ENCODE measurements at regions not wholly inside any gene's neighbourhood (a gene's known extent, or its start where the extent isn't known, plus 50 kb on each side); places are given as distances from the start of the nearest gene placed in this dataset.

DNA sequence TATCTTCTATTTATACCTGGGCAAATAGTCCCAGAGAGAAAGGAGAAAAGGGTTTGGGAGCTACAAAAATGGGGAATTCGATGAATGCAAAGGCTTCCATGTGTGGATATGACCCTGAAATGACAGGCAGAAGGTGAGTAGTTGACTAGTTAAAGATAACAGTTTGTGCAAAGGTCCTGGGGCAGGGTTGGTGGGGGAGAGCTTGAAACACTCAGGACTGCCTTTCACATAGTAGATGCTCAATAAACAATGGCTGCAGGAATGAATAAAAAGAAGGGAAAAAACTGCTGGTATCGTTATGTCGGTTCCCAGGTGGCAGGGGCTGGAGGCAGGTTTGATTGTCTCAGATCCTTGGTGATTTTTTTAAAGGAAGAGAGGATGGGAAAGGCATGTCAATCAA is 445.5 kb downstream of the HAPSTR1 start:
- no peak for DNase-seq

DNA sequence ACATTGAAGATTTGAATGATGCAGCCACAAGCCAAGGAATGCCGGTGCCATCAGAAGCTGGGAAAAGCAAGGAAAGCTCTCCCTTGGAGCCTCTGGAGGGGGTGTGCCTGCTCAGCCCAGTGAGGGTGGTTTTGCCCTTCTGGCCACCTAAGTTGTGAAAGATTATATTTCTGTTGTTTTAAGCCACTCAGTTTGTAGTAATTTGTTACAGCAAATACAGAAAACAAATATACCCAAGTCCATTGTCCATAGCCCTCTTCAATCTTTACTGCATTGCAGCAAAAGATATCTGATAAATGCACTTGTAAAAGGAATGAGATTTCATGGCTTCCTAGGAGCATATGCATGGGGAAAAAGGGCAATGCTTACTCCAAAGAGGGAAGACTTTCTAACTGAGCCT is 447.9 kb downstream of the HAPSTR1 start:
- no peak for DNase-seq

DNA sequence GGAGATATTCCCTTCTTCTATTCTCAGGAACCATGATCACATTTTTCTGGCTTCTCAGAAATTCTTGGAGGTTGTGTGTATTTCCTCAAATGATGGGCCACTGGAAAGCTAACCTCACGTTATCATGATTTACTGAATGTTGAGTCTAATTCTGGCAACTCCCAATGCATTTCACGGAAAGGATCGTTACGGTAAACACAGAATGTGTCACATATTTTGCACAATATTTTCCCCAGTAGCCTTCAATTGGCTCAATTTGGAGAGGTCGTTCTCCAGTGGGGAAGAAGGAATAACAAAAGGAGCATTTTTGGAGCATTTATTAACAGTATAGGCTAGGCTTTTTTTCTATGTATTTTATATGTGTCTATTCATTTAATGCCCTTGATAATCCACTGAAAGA is 450.3 kb downstream of the HAPSTR1 start:
- DNase-seq, result no peak

DNA sequence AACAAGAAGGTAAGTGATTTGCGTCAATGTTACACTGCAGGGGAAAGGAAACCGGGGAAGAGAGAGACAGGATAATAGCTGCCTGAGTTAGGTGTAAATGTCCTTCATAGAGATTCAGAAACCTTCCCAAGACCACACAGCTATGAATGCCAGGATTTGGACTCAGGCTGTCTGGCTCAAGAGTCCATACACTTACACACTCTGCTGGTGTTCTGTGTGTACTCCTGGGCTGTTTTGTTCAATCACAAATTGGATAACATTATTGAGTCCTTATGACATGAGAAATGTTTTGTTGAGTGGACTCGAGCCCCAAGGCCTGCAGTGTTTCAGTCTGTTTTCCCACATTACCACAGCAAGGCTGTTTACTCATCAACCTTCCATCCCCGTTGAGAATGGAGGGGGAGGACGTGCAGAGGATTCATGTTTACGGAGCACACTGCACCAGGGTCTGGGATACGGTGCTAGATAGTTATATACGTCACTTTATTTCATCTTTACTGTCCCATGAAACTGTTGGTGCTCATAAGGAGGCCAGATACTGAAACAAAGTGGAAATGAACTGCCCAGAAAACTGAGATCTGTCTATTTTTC is 450.8 kb downstream of the HAPSTR1 start:
- DNase-seq, result no peak

DNA sequence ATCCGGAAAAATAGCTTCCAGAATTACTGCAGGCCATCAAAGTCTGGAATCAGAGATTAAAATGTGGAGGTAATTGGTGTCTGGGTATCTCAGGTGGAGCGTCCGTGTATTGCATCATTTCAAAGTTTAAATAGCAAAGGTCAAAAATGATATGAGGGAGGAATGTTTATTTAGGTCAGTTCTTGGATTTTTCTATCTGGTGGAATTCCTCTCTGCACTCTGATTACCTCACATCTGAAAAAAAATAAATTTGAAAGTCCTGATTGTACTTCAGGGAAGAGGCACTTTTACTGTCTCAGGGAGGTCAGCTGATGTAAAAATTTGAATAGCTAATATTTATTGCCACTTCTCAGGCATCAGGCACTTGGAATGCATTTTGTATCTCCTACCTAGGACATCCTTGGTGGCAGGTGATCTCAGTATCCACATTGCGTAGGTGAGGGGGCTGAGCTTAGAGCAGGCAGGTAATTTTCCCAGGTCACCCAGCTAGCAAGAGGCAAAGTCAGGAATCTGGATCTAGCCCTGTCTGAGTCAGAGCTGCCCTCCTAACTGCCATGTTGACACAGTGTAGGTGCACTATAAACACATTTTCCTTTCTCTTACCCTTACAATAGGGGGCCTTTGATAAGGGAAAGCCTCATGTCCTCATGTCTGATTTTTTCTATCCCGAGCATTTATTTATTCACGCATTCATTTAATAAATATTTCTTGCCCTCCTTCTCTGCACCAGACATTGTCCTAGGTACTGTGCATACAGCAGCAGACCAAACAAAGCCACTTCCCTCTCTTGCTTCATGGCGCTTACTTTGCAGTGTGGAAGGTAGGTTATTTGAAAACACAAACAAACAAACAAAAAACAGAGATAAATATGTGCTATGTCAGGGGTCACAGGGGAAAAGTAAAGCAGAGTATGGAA is 454.3 kb downstream of the HAPSTR1 start:
- no peak for DNase-seq

DNA sequence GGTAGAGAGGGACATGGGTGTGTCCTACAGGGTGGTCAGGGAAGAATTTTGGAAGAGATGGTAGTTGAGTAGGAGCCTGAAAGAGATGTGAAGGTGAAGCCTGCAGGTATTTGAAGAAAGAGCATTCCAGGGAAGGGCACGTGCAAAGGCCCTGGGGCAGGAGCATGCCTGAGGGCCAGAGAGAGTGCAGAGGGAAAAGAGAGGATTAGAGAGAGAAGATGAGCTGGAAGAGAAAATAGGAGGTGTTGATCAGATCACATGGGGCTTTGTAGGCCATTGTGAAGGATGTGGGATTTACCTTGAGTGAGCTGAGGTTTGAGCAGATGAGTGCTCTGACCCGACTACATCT is 455.0 kb downstream of the HAPSTR1 start:
- no peak for DNase-seq

DNA sequence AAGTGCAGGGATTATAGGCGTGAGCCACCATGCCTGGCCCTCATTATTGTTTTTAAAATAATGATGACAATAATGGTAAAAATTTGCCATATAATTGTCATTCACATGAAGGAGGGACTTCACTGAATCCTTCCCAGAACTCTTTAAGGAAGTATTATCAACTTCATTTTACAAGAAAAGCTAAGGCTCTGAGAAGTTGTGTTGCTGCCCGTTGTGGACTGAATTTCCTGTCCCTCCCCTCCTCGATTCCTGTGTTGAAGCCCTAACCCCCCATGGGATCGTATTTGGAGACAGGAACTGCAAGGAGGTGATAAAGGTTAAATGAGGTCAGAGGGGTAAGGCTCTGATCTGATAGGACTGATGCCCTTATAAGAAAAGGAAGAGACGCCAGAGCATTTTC is 458.0 kb downstream of the HAPSTR1 start:
- DNase-seq, result no peak

DNA sequence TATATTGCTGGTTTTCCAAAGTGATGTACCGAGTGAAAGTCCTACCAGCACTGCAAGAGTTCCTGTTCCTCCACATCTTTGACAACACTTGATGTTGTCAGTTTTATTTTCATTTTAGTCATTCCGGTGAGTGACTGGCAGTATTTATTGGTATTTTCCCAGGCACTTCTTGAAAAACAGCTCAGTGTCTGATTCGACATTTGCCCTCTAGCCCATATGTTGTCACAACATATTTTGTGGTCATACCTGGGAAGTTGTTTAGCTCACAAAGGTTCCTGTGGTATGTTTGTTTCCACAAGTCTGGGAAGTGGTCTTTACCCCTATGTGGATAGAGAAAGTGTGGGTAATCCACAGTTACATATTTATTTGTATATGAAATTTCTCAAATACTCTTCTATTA is 463.6 kb downstream of the HAPSTR1 start:
- DNase-seq, result no peak

DNA sequence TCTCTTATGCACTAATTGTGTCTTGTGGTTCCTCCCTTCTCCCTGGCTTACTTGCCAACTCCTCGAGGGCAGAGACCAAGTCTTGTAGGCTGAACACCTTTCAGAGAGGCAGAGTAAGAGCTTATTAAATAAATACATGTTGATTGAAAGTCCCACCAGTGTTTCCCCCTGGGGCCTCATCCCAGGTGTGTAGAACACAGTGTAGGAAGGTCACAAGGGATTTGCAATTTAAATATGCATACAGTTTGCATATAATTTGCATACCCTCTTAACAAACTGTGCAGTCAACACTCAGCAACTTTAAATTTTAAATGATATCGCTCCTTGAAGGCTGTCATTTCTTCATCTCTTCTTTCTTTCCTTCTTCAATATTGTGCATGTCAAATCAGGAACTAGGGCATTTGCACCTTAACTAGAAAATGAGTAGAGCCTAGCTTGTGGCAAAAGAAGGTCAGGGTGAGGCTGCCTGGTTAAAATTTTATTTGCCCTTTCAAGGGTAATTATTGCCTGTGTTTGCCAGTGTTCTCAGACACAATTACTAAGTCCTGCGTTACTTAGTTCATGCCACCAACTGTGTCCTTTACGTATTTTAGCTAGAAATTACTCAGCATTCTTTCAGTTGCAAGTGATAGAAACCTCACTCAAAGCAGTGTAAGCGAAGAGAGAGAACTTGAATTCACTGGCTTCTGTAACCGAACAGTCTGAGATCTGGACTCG is 465.7 kb downstream of the HAPSTR1 start:
- DNase-seq, result peak; percentile 20

DNA sequence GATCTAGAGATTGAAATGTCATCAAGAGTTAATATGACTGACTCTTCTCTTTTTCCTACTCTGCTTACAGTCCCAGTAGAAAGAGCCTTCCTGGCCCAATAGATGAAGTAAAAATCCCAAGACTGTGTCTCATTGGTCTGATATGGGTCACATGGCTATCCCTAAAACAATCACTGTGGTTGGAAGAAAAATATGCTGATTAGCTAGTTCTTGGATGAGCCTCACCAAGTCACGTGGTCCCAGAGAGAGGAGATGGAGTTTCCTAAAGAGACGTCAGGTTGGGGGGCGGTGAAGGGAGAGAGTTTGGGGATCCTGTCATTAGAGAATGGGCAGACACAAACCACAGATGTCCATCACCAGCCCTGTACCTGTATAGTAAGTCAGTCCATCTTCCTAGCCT is 466.3 kb downstream of the HAPSTR1 start:
- DNase-seq, result no peak

DNA sequence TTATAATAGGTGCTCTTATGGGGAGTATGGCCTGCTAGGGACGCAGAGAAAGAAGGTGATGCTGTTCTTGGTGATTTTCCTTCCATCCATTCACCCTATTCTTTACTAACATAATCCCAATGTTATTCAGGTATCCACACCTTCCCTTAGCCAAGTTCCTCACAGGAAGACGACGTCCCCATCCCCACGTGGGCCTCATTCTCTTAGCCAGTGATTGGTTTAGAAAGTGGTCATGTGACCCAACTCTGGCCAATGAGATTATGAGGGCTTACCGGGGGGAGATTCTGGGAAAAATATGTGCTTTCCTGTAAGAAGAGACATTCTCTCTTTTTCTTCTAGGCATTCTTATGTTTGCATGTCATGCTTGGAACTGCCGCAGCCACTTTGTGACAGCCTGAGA is 474.7 kb downstream of the HAPSTR1 start:
- DNase-seq, result no peak

DNA sequence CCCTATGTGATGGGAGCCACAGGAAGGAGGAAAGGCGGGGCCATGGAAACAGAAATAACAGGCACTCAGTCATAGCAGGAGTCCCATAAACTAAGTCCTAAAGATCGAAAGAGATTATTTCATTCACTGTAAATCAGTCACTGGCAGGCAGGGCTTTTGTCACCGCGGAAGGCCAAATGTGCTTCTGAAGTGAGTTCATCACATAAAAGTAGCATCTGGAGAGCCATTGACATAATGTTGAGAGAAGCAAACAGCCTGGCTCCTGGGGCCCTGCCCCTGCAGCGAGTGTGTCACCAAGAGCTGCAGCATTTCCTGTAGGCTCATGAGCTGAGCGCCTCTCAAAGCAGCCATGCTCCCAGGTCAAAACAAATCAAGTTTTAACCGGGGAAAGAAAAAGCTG is 476.2 kb downstream of the HAPSTR1 start:
- peak; percentile 92 for DNase-seq

DNA sequence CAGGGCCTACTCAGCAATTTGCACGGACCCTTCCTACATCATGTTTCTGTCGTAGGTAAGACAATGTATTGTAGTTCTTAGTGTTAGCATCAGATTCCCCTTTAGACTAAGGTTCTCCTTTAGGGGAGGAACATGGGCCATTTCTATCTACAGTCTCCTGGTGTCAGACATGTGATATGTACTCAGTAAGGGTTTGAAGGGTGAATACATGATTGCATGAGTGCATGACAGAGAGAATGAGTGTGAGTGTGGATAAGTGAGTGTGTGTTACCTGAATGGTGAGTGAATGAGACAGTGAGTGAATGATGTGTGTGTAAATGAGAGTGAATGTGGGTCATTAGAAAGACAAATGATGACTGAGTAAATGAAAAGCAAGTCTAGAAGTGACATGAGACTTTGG is 476.8 kb downstream of the HAPSTR1 start:
- no peak for DNase-seq

DNA sequence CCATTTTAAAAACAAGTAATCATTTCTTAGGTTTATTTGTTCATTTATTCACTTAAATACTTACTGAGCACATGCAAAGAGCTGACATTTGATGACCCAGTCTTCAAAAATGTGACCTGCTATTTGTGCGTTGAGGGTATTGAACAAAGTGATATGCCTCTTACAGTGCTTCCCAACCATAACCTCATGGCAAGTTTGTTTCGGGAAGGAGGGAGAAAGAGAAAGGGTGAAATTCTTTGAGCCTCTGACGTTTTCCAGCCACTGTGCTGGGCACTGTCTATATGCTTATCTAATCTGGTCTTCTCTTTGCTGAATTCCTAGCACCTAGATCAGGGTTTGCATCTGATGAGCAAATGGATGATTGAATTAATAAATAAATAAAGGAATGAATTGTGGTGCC is 479.1 kb downstream of the HAPSTR1 start:
- no peak for DNase-seq

DNA sequence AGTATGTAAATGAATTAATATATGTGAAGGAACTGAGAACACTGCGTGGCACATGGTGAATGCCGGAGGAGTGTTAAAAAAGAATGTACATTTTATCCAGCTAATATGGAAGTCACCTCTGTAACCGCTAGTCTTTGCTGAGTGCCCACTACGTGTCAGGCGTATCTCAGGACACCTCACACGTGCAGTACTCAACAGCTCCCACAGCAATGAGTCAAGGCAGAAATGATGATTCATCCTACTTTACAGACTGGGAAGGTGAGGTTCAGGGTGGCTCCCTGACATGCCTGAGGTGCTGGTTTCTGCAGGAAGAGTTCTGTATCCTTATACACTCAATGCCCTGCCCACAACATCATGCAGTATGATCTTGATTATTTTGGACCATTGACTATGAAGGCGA is 487.0 kb downstream of the HAPSTR1 start:
- DNase-seq, result no peak

DNA sequence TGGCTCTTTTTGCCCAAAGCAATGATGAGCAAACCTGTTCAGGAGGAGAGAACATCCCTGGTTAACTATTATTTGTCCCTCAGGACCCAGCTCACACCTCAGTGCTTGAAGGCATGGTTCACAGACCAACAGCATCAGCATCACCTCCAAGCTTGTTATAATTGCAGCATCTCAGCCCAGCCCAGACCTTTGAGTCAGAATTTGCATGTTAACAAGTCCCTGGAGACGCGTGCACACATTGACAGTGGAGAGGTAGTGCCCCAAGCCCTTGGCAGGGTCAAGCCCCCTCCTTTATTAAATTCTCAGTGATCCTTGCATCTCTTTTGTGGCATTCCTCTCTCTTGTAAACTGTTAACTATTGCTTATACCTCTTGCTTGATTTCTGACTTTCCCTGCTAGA is 488.6 kb downstream of the HAPSTR1 start:
- no peak for DNase-seq

DNA sequence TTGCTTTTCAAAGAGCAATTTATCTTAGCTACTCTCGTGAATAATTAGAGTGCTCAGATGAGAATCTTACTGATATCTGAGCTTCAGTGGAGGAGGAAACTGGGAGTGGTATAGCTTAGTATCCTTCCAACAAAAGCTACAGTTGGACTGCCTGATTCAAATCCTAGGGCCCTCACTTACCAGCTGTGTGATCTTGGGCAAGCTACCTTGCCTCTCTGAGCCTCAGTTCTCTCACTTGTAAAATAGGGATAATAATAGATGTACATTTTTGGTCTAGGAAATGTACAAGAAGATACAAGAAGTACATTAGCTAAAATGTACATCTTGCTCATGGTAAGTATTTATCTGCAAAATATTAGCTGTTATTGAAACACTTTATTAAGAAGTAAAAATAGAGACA is 502.0 kb downstream of the HAPSTR1 start:
- DNase-seq, result no peak

DNA sequence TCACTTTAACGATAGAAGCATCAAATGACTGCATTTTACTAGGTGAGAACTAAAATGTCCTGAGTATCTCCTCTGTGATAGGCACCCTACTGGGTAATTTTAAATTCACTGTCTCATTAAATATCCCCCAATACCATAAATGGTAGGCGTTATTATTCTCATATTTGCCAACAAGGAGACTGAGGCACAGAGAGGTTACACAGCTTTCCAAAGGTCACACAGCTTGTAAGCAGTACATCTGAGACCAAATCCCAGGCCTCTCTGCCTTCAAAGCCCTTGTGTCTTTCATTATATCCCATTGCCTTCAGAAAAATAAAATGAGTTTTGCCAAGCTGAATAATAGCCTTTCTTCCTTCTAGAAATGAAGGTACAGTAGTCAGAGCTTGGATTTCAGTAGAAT is 502.6 kb downstream of the HAPSTR1 start:
- no peak for DNase-seq

DNA sequence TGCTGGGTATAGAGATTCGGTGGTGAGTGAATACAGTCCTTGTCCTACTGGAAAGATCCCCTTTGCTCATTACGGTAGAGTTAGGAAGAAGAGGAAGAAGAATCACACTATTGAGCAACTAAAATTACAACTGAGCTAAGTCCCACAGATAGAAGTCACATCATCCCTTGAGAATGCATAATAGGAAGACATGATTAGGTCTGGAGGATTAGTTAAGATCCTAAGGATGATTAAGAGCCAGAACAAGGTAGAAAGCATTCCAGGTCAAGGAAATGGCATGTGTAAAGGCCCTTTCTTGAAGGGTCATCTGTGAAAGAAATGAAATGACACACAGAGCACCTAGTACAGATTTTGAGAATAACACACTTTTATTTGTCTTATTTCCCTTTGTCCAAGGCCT is 503.5 kb downstream of the HAPSTR1 start:
- DNase-seq, result no peak

DNA sequence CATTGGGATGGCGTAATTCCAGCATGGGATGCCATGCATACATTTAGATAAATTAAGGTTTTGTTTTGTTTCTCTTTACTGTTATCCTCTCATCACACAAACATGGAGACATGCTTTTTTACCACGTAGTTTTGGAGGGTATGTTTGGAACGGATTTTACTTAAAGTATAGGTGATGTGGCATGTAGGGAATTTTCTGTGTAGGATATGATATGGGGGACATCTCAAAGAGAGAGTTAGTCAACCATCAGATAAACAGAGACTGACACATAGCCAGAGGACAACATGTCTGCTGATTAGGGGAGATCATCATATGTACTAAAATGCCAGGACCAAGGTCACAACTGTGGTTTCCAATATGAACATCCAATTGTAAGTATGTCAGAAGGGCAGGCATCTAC is 503.9 kb downstream of the HAPSTR1 start:
- DNase-seq, result no peak

DNA sequence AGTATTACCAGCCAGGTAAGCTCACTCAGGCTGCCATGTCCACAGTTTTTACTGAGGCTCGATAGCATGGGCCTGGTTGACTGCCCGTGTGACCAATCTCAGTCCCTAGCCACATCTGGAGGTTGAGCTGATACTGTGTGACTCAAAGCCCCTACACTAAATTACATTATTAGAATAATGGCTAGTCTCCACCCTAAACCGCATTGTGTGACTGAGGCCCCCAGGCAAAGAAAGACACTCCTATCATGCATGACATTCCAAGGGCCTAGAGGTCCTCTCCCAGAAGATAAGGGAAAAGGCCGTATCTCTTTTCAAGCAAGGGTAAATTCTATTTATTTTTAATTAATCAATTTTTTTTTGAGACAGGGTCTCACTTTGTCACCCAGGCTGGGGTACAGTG is 505.3 kb downstream of the HAPSTR1 start:
- DNase-seq, result no peak

DNA sequence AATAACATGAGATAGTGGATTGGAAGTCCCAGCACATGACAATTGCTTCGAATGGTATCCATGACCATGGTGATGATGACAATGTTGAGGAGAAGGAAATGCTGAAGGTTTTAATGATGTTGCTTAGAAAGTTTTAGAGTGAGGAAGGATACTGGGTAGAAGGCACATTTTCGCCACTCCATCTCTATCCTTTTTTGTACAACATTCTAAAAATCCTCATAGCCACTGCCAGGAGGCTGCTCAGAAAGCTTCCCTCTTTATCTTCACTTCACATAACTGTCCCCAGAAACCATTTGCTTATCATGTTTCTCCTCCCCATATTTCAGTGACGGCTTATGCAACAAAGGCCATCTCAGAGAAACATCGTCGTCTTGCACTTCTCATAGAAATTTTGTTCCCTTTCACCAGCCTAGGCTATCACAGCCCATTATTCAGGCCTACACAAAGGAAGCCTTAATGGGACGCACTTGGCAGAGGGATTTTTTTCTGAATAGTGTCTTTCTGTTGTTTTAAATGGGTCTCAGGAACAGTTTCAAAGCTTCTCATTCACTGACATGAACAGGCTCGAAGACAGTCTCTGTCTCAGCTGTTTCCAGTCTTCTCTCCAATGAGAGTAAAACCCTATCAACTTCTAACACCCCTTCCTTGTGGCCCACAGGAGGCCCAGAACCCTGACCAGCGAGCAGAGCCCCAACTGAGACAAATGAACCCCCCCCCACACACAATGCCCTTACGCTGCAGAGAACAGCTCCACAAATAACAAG is 506.7 kb downstream of the HAPSTR1 start:
- DNase-seq, result no peak

DNA sequence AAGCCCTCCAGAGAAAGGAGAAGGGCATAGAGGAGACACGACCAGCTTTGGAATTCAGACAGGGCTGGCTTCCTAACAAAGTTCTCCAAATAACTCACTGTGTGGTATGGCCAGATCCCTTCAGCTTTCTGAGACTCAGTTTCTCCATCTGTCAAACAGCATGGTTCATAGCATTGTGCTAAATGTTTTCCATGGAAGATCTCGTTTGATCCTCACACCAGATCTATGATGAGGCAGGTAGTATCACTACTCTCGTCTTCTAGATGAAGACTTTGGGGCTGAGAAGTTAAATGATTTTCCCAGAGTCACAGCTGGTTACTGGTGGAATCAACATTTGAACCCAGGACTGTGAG is 507.3 kb downstream of the HAPSTR1 start:
- DNase-seq, result no peak
